Activated T-cell treated with anti-CD3 and anti-CD28 coated beads, Interleukin-2, amount 50 U/mL, for 72 hours (primary cell): ENCODE measurements at regions not wholly inside any gene's neighbourhood (a gene's known extent, or its start where the extent isn't known, plus 50 kb on each side); places are given as distances from the start of the nearest gene placed in this dataset.
"Not testable (repeated sequence)": the region's sequence is repeated elsewhere in the genome, so short reads cannot be mapped to it uniquely, and the experiment has no call there.

Experiments
- ATAC-seq, 2 donors: fragments of 150-1000 bp; cut with Tn5 transposase; replicated peaks in 1 of 2; 2 replicates each; pipeline ENCODE4 v1.10.0; 2021; ENCODE audit warnings: moderate library complexity in 2 of 2, mild to moderate bottlenecking in 1 of 2
- DNase-seq, 2 donors: peaks; one replicate each; pipeline ENCODE4 v3.0.0; 2021 to 2022; ENCODE audit warnings: mixed read lengths in 1 of 2
- H3K27ac Mint-ChIP-seq: one replicate; pipeline ENCODE4 v1.8.0; 2022; ENCODE audit warnings: mild to moderate bottlenecking, moderate library complexity, mixed read lengths
- H3K27me3 Mint-ChIP-seq: one replicate; pipeline ENCODE4 v1.8.0; 2022; ENCODE audit warnings: low read depth, mixed read lengths
- H3K36me3 Mint-ChIP-seq, 2 donors: one replicate each; pipeline ENCODE4 v1.8.0; 2022; ENCODE audit warnings: mixed read lengths in 2 of 2, mild to moderate bottlenecking in 1 of 2; ENCODE audit not compliant: insufficient read depth in 2 of 2
- H3K4me1 Mint-ChIP-seq: one replicate; pipeline ENCODE4 v1.8.0; 2022; ENCODE audit warnings: low read depth, mixed read lengths
- H3K4me3 Mint-ChIP-seq, 2 donors: one replicate each; pipeline ENCODE4 v1.8.0; 2022; ENCODE audit warnings: mild to moderate bottlenecking in 2 of 2, mixed read lengths in 2 of 2, moderate library complexity in 2 of 2
- H3K9me3 Mint-ChIP-seq, 2 donors: one replicate each; pipeline ENCODE4 v1.8.0; 2022; ENCODE audit warnings: mixed read lengths in 2 of 2

- H3K4me1 Mint-ChIP-seq, H3K27ac Mint-ChIP-seq, H3K4me3 Mint-ChIP-seq, H3K9me3 Mint-ChIP-seq, H3K36me3 Mint-ChIP-seq, ATAC-seq, H3K27me3 Mint-ChIP-seq, DNase-seq: not testable (repeated sequence)
These were observed 611.5 kb downstream of the LTN1 start for GRCh38 chr21:28381000-28381745.

- H3K27me3 Mint-ChIP-seq, result no peaks in the 10 kb centered on the region
- no peak for DNase-seq
- H3K4me1 Mint-ChIP-seq, result no peaks in the 10 kb centered on the region
- no peaks in the 10 kb centered on the region for H3K36me3 Mint-ChIP-seq
- no peak overlapping the region for H3K4me3 Mint-ChIP-seq
- no peak for ATAC-seq
- no peak overlapping the region for H3K27ac Mint-ChIP-seq
- peaks cover 2 to 3% of the 10 kb centered on the region in 2 donors for H3K9me3 Mint-ChIP-seq
These were observed 612.4 kb downstream of the LTN1 start for GRCh38 chr21:28380241-28380640.

GRCh38 chr21:28378026-28378425 is 614.7 kb downstream of the LTN1 start:
- no peak for DNase-seq
- Mint-ChIP-seq H3K27me3 (no peaks in the 10 kb centered on the region), H3K9me3 (peaks cover 4 to 6% of the 10 kb centered on the region in 2 donors), H3K36me3 (no peaks in the 10 kb centered on the region), H3K4me3 (no peak overlapping the region), H3K27ac (no peak overlapping the region), H3K4me1 (no peaks in the 10 kb centered on the region)
- ATAC-seq, result no peak

- H3K36me3 Mint-ChIP-seq, result no peaks in the 10 kb centered on the region
- H3K4me3 Mint-ChIP-seq, result no peak overlapping the region
- DNase-seq (no peak), ATAC-seq (no peak)
- H3K9me3 Mint-ChIP-seq, result peaks cover 6 to 10% of the 10 kb centered on the region in 2 donors
- no peaks in the 10 kb centered on the region for H3K27me3 Mint-ChIP-seq
- no peaks in the 10 kb centered on the region for H3K4me1 Mint-ChIP-seq
- no peak overlapping the region for H3K27ac Mint-ChIP-seq
These were observed 616.8 kb downstream of the LTN1 start for GRCh38 chr21:28375708-28376385.

- Mint-ChIP-seq H3K4me1 (no peaks in the 10 kb centered on the region), H3K9me3 (peaks cover 6 to 13% of the 10 kb centered on the region in 2 donors), H3K4me3 (no peak overlapping the region), H3K27me3 (no peaks in the 10 kb centered on the region), H3K36me3 (no peaks in the 10 kb centered on the region), H3K27ac (no peak overlapping the region)
- DNase-seq (no peak), ATAC-seq (no peak)
These were observed 617.8 kb downstream of the LTN1 start for GRCh38 chr21:28374881-28375280.

- no peak overlapping the region for H3K4me3 Mint-ChIP-seq
- no peaks in the 10 kb centered on the region for H3K27me3 Mint-ChIP-seq
- H3K4me1 Mint-ChIP-seq, result no peaks in the 10 kb centered on the region
- no peak overlapping the region for H3K27ac Mint-ChIP-seq
- H3K9me3 Mint-ChIP-seq, result peaks cover 5 to 13% of the 10 kb centered on the region in 2 donors
- DNase-seq (no peak), ATAC-seq (no peak)
- no peaks in the 10 kb centered on the region for H3K36me3 Mint-ChIP-seq
These were observed 621.0 kb downstream of the LTN1 start for GRCh38 chr21:28371713-28372112.

GRCh38 chr21:28359300-28359699 is 633.4 kb downstream of the LTN1 start:
- no peak for DNase-seq

GRCh38 chr21:28358702-28359101 is 634.0 kb downstream of the LTN1 start:
- ATAC-seq (no peak), DNase-seq (no peak)
- Mint-ChIP-seq H3K4me1 (no peaks in the 10 kb centered on the region), H3K27ac (no peak overlapping the region), H3K4me3 (no peak overlapping the region), H3K27me3 (no peaks in the 10 kb centered on the region), H3K36me3 (no peaks in the 10 kb centered on the region), H3K9me3 (no peaks in the 10 kb centered on the region)

More at GRCh38 chr21:28359300-28359699, 633.4 kb downstream of the LTN1 start:
- H3K27me3 Mint-ChIP-seq, result no peaks in the 10 kb centered on the region
- no peak for ATAC-seq
- H3K36me3 Mint-ChIP-seq, result no peaks in the 10 kb centered on the region
- no peaks in the 10 kb centered on the region for H3K4me1 Mint-ChIP-seq
- H3K9me3 Mint-ChIP-seq, result no peaks in the 10 kb centered on the region
- H3K27ac Mint-ChIP-seq, result no peak overlapping the region
- H3K4me3 Mint-ChIP-seq, result no peak overlapping the region

- no peak overlapping the region for H3K4me3 Mint-ChIP-seq
- ATAC-seq (no peak), DNase-seq (no peak)
- H3K9me3 Mint-ChIP-seq, result peaks cover 4% of the 10 kb centered on the region in 2 donors
- no peaks in the 10 kb centered on the region for H3K36me3 Mint-ChIP-seq
- H3K27me3 Mint-ChIP-seq, result no peaks in the 10 kb centered on the region
- no peak overlapping the region for H3K27ac Mint-ChIP-seq
- H3K4me1 Mint-ChIP-seq, result no peaks in the 10 kb centered on the region
These were observed 634.5 kb downstream of the LTN1 start for GRCh38 chr21:28358170-28358569.

- DNase-seq, result no peak
- Mint-ChIP-seq H3K4me3 (no peak overlapping the region), H3K9me3 (peaks cover 4% of the 10 kb centered on the region in 2 donors), H3K4me1 (no peaks in the 10 kb centered on the region), H3K27me3 (no peaks in the 10 kb centered on the region), H3K27ac (no peak overlapping the region), H3K36me3 (no peaks in the 10 kb centered on the region)
- ATAC-seq, result no peak
These were observed 634.9 kb downstream of the LTN1 start for GRCh38 chr21:28357743-28358142.

GRCh38 chr21:28356422-28356821 is 636.3 kb downstream of the LTN1 start:
- no peaks in the 10 kb centered on the region for H3K27me3 Mint-ChIP-seq
- no peak overlapping the region for H3K4me3 Mint-ChIP-seq
- no peak for ATAC-seq
- DNase-seq, result no peak
- H3K4me1 Mint-ChIP-seq, result no peaks in the 10 kb centered on the region
- no peaks in the 10 kb centered on the region for H3K36me3 Mint-ChIP-seq
- H3K27ac Mint-ChIP-seq, result no peak overlapping the region
- H3K9me3 Mint-ChIP-seq, result peaks cover 4% of the 10 kb centered on the region in 2 donors

GRCh38 chr21:28345934-28346333 is 646.7 kb downstream of the LTN1 start:
- H3K27ac Mint-ChIP-seq, result no peak overlapping the region
- no peaks in the 10 kb centered on the region for H3K36me3 Mint-ChIP-seq
- no peaks in the 10 kb centered on the region for H3K27me3 Mint-ChIP-seq
- no peak overlapping the region for H3K4me3 Mint-ChIP-seq
- ATAC-seq (no peak), DNase-seq (no peak)
- no peaks in the 10 kb centered on the region for H3K4me1 Mint-ChIP-seq
- H3K9me3 Mint-ChIP-seq, result no peaks in the 10 kb centered on the region

GRCh38 chr21:28344985-28345384 is 647.7 kb downstream of the LTN1 start:
- Mint-ChIP-seq H3K27ac (no peak overlapping the region), H3K9me3 (no peaks in the 10 kb centered on the region)
- DNase-seq, result no peak

More at GRCh38 chr21:28344985-28345384, 647.7 kb downstream of the LTN1 start:
- ATAC-seq, result no peak
- H3K27me3 Mint-ChIP-seq, result no peaks in the 10 kb centered on the region
- H3K4me3 Mint-ChIP-seq, result no peak overlapping the region
- H3K36me3 Mint-ChIP-seq, result no peaks in the 10 kb centered on the region
- H3K4me1 Mint-ChIP-seq, result no peaks in the 10 kb centered on the region
